ENCODE measurements at regions not wholly inside any gene's neighbourhood (a gene's known extent, or its start where the extent isn't known, plus 50 kb on each side); places are given as distances from the start of the nearest gene placed in this dataset.

DNA sequence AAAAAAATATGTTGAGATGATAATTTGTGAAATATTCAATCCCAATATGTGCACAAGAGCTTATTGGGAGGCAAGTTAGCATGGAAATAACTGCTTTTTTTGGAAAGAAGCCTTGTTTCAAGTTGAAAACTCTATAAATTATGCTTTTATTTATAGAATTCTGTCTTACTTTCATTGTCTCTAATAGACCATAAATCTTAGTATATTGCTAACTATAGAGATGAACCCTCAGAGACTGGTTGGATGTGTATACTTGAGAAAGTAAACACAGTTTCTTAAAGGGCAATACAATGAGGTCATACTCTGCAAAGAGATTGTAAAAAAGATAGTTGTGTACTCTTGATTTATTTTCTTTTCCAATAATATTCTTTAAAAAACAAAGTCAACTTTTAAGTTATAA is 530.3 kb downstream of the SPATA31D1 start:
- no peaks in the 10 kb centered on the region for H3K9me3 ChIP-seq
- H3K27me3 ChIP-seq, result no peaks in the 10 kb centered on the region
- no peaks in the 10 kb centered on the region for H3K4me1 ChIP-seq
- intact Hi-C loops (cut with DNase I; ENCODE audit: low total_unique reads), result no loop called here
- no peak overlapping the region for H3K27ac ChIP-seq
- no peaks in the 10 kb centered on the region for H3K36me3 ChIP-seq
- DNase-seq (ENCODE audit: low spot score in 2 of 2), result no peak
- TF ChIP-seq, protein P1, sequence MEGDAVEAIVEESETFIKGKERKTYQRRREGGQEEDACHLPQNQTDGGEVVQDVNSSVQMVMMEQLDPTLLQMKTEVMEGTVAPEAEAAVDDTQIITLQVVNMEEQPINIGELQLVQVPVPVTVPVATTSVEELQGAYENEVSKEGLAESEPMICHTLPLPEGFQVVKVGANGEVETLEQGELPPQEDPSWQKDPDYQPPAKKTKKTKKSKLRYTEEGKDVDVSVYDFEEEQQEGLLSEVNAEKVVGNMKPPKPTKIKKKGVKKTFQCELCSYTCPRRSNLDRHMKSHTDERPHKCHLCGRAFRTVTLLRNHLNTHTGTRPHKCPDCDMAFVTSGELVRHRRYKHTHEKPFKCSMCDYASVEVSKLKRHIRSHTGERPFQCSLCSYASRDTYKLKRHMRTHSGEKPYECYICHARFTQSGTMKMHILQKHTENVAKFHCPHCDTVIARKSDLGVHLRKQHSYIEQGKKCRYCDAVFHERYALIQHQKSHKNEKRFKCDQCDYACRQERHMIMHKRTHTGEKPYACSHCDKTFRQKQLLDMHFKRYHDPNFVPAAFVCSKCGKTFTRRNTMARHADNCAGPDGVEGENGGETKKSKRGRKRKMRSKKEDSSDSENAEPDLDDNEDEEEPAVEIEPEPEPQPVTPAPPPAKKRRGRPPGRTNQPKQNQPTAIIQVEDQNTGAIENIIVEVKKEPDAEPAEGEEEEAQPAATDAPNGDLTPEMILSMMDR (IDR thresholded peaks at IDR 0.05), result no peak
- TF ChIP-seq POLR2AphosphoS5 (IDR thresholded peaks at IDR 0.05) (no peak), POLR2A (IDR thresholded peaks at IDR 0.05) (no peak)
- H3K4me3 ChIP-seq, result no peak overlapping the region

DNA sequence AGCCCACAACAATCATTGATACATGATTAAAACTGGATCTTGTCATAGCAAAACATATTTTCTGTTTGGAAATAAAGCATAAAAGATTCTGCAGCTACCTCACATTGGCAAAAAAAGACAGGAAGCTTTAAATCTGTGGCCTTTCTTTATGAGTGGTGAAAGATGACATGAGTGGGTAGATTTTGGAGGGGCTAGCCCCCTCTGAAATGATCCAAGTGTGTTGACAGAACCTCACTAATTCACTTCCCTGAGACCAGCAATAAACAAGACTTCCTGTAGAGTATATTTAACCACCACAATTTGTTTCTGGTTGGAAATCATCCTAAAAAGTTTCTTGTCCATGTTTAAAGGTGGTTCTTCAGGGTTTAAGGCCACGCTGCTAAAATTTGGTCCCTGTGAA is 530.8 kb downstream of the SPATA31D1 start:
- H3K4me1 ChIP-seq, result no peaks in the 10 kb centered on the region
- TF ChIP-seq, protein P1 (IDR thresholded peaks at IDR 0.05), result no peak
- TF ChIP-seq POLR2A (IDR thresholded peaks at IDR 0.05) (no peak), POLR2AphosphoS5 (IDR thresholded peaks at IDR 0.05) (no peak)
- H3K36me3 ChIP-seq, result no peaks in the 10 kb centered on the region
- no peak for DNase-seq (ENCODE audit: low spot score in 2 of 2)
- H3K9me3 ChIP-seq, result no peaks in the 10 kb centered on the region
- intact Hi-C loops (cut with DNase I; ENCODE audit: low total_unique reads), result no loop called here
- H3K4me3 ChIP-seq, result no peak overlapping the region
- H3K27me3 ChIP-seq, result no peaks in the 10 kb centered on the region
- H3K27ac ChIP-seq, result no peak overlapping the region

DNA sequence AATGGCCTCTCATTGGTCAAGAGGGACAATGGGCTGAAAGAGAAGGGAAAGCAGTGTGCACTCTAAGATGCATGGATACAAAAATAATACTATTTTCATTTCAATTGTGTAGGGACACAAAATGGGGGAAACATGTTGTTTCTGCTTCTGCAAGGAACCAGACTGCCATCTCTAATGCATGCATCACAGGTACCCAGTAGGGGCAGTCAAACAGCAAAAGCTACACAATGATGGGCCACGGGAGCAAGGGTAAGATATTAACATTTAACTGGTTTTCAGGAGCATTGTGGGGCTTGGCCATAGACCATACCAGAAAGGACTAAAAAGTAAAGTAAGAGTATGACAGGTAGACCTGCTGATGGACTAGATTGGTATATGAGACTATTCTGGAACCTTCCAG is 535.8 kb downstream of the SPATA31D1 start:
- no peak overlapping the region for H3K4me3 ChIP-seq
- peaks cover 10 to 25% of the 10 kb centered on the region in 2 donors for H3K9me3 ChIP-seq
- intact Hi-C loops (cut with DNase I; ENCODE audit: low total_unique reads), result no loop called here
- H3K4me1 ChIP-seq, result no peaks in the 10 kb centered on the region
- TF ChIP-seq, protein P1 (IDR thresholded peaks at IDR 0.05), result no peak
- no peak for TF ChIP-seq POLR2AphosphoS5 (IDR thresholded peaks at IDR 0.05)
- no peak for TF ChIP-seq POLR2A (IDR thresholded peaks at IDR 0.05)
- no peak for DNase-seq (ENCODE audit: low spot score in 2 of 2)
- no peaks in the 10 kb centered on the region for H3K36me3 ChIP-seq
- H3K27me3 ChIP-seq, result no peaks in the 10 kb centered on the region
- H3K27ac ChIP-seq, result no peak overlapping the region

DNA sequence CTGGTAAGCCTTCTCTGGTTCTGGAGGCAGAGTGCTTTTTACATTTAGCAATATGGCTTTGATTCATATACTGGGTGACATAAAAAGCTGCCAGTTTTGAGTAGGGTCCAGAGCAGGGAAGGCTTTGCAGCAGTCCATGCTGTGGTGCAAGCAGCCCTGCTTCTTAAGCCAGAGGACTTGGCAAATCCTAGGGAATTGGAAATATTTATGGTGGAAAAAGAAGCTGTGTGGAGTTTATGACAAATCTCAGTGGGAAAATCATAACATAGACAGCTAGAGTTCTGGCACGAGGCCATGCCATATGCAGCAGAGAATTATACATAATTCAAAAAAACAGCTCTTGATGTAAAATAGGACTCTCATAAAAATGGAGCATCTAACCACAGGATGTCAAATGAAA is 536.4 kb downstream of the RASEF start:
- no peaks in the 10 kb centered on the region for H3K4me1 ChIP-seq
- intact Hi-C loops (cut with DNase I; ENCODE audit: low total_unique reads), result no loop called here
- H3K4me3 ChIP-seq, result no peak overlapping the region
- no peaks in the 10 kb centered on the region for H3K27me3 ChIP-seq
- no peak for DNase-seq (ENCODE audit: low spot score in 2 of 2)
- no peak overlapping the region for H3K27ac ChIP-seq
- H3K36me3 ChIP-seq, result no peaks in the 10 kb centered on the region
- H3K9me3 ChIP-seq, result peaks cover 10 to 25% of the 10 kb centered on the region in 2 donors
- TF ChIP-seq, protein P1 (IDR thresholded peaks at IDR 0.05), result no peak
- TF ChIP-seq POLR2AphosphoS5 (IDR thresholded peaks at IDR 0.05) (no peak), POLR2A (IDR thresholded peaks at IDR 0.05) (no peak)

DNA sequence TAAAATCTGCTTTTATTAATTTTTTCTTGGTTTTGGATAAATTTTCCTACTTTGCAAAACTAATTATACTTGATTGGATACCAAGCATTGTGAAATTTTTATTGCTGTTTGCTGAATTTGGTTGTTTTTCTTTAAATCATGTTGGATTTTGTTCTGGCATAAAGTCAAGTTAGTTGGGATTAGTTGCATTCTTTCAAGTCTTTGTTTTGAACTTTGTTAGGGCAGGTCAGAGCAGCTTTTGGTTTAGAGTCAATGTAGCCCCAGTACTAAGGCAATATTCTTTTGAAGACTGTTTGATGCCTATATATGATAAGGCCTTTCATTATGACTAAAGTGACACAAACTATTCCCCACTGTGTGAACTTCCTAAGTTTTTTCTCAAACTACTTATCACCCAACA is 531.1 kb downstream of the RASEF start:
- Histone ChIP-seq H3K36me3 (no peaks in the 10 kb centered on the region), H3K9me3 (peaks cover 7 to 16% of the 10 kb centered on the region in 2 donors), H3K27me3 (no peaks in the 10 kb centered on the region), H3K4me3 (no peak overlapping the region), H3K27ac (no peak overlapping the region), H3K4me1 (no peaks in the 10 kb centered on the region)
- DNase-seq (ENCODE audit: low spot score in 2 of 2), result no peak
- intact Hi-C loops (cut with DNase I; ENCODE audit: low total_unique reads), result no loop called here
- TF ChIP-seq POLR2AphosphoS5 (IDR thresholded peaks at IDR 0.05), result no peak
- TF ChIP-seq POLR2A (IDR thresholded peaks at IDR 0.05), result no peak
- TF ChIP-seq, protein P1 (IDR thresholded peaks at IDR 0.05), result no peak

Data from breast epithelium (tissue), 4 donors.